Cardiac septum (tissue), 1 donor: ENCODE measurements at regions not wholly inside any gene's neighbourhood (a gene's known extent, or its start where the extent isn't known, plus 50 kb on each side); places are given as distances from the start of the nearest gene placed in this dataset.
"Not testable (repeated sequence)": the region's sequence is repeated elsewhere in the genome, so short reads cannot be mapped to it uniquely, and the experiment has no call there.

Source experiments
- DNase-seq: peaks from one replicate; pipeline ENCODE4 v3.0.0-alpha.2; 2020; ENCODE audit warnings: low spot score
- intact Hi-C: fragments of 100-400 bp; cut with DNase I; formaldehyde crosslinking; loops from one replicate; pipeline ENCODE4 v1.14.0; 2022
- donor health status: DM: no; HTN: no; CAD: no.

GRCh38 chr1:201633297-201633696, 94.4 kb downstream of the NAV1 start:
- no peak for DNase-seq
- intact Hi-C loops = no loop called here

- intact Hi-C loops = no loop called here
- DNase-seq = no peak
These were observed 94.9 kb downstream of the NAV1 start for GRCh38 chr1:201633811-201634210.

- DNase-seq = no peak
- intact Hi-C loops = no loop called here
These were observed 95.3 kb downstream of the NAV1 start for GRCh38 chr1:201634261-201634660.

GRCh38 chr1:201636097-201636496, 97.2 kb downstream of the NAV1 start:
- intact Hi-C loops = no loop called here
- no peak for DNase-seq

GRCh38 chr1:201636510-201636971, 97.6 kb downstream of the NAV1 start:
- no peak for DNase-seq
- intact Hi-C loops = no loop called here

- DNase-seq = no peak
- intact Hi-C loops = no loop called here
These were observed 98.6 kb downstream of the NAV1 start for GRCh38 chr1:201637282-201638079.

GRCh38 chr1:201639391-201639790, 100.5 kb downstream of the NAV1 start:
- intact Hi-C loops = no loop called here
- no peak for DNase-seq

GRCh38 chr1:201639826-201640225, 100.9 kb downstream of the NAV1 start:
- no peak for DNase-seq
- intact Hi-C loops = no loop called here

- DNase-seq = no peak
- intact Hi-C loops = no loop called here
These were observed 101.7 kb downstream of the NAV1 start for GRCh38 chr1:201640624-201641023.

- DNase-seq = no peak
- intact Hi-C loops = no loop called here
These were observed 102.8 kb downstream of the NAV1 start for GRCh38 chr1:201641524-201642253.

- no peak for DNase-seq
- intact Hi-C loops = no loop called here
These were observed 104.8 kb downstream of the NAV1 start for GRCh38 chr1:201643835-201644104.

GRCh38 chr1:201644197-201644596, 105.3 kb downstream of the NAV1 start:
- no peak for DNase-seq
- intact Hi-C loops = no loop called here

GRCh38 chr1:201645000-201645399, 106.1 kb downstream of the NAV1 start:
- intact Hi-C loops = loop anchor here (5.0 kb wide), 3 partner anchors 83 to 147 kb away; partner anchors contain the start of gene NAV1

GRCh38 chr1:201645956-201646355, 107.0 kb downstream of the NAV1 start:
- intact Hi-C loops = loop anchor here (5.0 kb wide), 3 partner anchors 84 to 146 kb away; partner anchors contain the start of gene NAV1
- DNase-seq = no peak

More at GRCh38 chr1:201645000-201645399, 106.1 kb downstream of the NAV1 start:
- DNase-seq = not testable (repeated sequence)

- DNase-seq = no peak
- intact Hi-C loops = loop anchor here (5.0 kb wide), 3 partner anchors 84 to 146 kb away; partner anchors contain the start of gene NAV1
These were observed 107.6 kb downstream of the NAV1 start for GRCh38 chr1:201646411-201647022.

- no peak for DNase-seq
- intact Hi-C loops = loop anchor here (5.0 kb wide), 3 partner anchors 85 to 145 kb away; partner anchors contain the start of gene NAV1
These were observed 108.2 kb downstream of the NAV1 start for GRCh38 chr1:201647094-201647493.

- intact Hi-C loops = loop anchor here (5.0 kb wide), 3 partner anchors 85 to 145 kb away; partner anchors contain the start of gene NAV1
- no peak for DNase-seq
These were observed 108.8 kb downstream of the NAV1 start for GRCh38 chr1:201647722-201648065.

GRCh38 chr1:201648066-201648906, 109.4 kb downstream of the NAV1 start:
- intact Hi-C loops = loop anchor here (5.0 kb wide), 3 partner anchors 86 to 144 kb away; partner anchors contain the start of gene NAV1

More at GRCh38 chr1:201648066-201648906, 109.4 kb downstream of the NAV1 start:
- no peak for DNase-seq
